ENCODE measurements at regions not wholly inside any gene's neighbourhood (a gene's known extent, or its start where the extent isn't known, plus 50 kb on each side); places are given as distances from the start of the nearest gene placed in this dataset.
"Not testable (repeated sequence)": the region's sequence is repeated elsewhere in the genome, so short reads cannot be mapped to it uniquely, and the experiment has no call there.

DNA sequence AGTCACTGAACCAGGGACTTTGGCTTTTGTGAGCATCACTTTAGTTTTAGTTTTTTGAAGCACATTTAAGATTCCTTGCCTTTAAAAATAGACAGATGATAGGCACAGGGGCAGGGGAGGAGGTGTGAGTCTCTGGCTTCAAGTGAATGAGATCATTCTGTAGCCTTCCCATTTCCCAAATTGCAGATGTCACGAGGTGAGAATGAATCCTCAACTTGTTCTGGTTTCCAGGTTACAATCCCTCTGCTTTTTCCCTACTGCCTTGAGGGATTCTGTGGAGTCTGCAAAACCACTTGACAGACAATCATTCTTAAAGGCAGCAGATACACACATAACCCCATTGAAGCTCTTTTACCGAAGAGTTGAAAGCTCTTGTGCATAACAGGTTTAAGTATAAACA, 332.4 kb downstream of the DMAC1 start:
- no peak for DNase-seq (ENCODE audit: low spot score)

DNA sequence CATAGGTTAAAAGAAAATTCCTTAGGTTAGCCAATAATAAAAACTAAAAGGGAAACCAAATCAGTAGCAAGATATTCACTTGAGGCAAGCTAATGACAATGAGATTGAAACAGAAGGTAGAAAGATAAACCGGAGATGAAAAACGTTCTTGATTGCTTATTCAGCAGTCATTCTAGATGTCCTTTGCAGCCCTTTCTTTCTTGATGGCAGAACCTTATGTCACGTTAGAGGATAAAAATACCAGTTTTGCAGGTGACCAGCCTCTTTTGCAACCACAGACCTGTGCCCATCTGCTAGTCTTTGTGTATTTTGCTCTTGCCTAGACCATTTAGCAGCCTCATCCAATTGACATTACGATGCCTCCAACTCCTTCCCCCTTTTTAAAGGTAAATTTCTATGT, 337.8 kb downstream of the DMAC1 start:
- DNase-seq (ENCODE audit: low spot score), result no peak

DNA sequence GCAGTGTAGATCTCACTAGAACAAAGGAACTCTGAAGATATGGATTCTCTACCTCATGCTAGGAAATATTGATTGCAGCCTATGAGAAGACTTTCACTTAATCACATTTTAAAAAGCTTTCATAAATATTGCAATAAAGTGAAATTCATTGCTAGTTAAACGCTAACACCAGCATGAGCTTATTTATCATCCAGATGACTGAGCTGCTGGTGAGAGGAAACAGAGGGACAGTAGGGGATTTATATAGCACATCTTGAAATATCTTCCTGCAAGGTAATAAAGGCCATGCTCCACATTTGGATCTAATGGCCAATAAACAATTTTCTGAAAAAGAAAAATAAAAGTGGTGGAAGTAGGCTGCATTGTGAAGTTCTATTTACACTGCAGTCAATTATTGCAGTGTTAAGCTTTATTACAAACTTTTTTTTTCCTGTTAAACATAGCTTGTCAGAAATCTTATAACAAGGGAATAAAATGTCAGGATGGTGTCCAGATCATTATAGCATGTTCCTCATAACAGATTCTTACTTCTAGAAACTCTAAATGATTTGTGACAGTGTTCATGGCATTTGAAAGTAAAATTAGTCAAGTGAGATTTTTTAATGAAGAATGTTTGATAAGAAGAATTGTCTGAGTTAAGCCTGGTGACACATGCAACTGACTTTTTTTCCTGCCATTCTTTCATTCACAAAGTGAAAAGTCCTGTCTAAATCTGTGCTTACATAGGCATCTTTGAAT, 342.6 kb downstream of the DMAC1 start:
- DNase-seq (ENCODE audit: low spot score), result no peak

DNA sequence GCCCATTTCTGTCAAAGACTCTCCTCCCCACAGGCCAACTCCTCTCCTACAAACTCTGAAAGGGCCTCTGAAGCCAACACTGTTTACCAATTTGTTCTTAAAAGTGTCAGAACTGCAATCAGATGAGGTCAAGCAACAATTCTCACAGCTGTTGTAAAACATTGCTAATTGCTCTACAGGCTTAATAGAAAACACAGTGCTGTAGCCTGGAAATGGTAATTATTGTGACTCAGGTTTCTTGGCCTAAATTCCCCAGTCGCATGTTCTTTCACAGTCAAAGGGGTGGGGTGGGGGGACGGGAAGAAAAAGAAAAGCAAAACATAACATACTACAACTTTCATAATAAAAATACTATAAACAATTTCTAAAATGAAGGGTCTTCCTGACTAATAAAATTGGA, 343.2 kb downstream of the DMAC1 start:
- DNase-seq (ENCODE audit: low spot score), result no peak

DNA sequence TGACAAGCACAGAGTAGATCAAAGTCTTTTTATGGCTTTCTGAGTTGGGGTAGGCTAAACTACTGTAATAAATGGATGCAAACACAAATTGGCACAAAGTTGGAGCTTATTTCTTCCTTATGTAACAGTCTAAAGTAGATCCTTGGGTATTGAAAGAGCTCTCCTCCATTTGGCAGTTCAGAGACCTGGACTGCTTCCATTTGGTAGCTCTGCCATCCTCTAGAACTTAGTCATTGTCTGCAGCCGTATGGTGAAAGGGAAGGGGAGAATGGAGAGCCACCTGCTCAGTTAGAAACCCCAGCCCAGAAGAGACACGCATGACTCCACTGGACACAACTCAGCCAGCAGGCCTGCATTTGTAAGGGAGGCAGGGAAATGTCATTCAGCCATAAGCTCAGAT, 345.0 kb downstream of the DMAC1 start:
- DNase-seq (ENCODE audit: low spot score), result no peak

DNA sequence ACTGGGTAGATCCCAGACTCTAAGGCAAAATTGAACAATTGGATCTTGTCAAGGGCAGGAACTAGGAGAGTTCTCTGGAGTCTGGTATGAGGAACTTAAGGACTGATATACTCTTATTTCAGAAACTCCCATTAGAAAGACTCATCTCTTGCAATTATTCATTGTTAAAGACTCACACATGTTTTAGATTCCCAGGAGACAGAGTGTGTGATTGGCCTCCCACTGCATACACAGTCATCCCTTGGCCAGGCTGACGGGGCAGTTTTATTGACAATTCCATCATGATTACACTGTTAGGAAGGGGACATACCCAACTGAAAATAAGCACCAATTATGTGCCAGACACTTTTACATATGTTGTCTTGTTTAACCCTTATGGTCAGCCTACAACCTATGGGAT, 347.2 kb downstream of the DMAC1 start:
- no peak for DNase-seq (ENCODE audit: low spot score)

DNA sequence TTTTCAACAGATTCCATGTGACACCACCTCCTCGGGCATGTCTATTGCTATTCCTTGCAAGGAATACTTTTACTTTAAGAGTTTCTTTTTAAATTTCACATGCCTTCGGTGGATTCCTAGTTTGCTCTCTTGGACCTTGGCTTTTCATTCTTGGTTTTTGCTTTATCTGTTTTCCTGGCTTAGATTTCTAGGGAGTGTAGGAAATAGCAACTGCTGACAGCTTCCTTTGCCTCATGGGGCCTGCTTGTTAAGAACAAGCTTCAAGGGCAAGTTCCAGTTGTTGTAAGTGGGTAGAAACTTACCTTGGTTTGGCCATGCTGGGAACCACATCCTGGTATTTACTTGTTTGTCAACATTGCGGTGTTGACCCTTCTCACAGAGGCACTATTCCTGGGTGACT, 348.5 kb downstream of the DMAC1 start:
- DNase-seq (ENCODE audit: low spot score), result no peak

DNA sequence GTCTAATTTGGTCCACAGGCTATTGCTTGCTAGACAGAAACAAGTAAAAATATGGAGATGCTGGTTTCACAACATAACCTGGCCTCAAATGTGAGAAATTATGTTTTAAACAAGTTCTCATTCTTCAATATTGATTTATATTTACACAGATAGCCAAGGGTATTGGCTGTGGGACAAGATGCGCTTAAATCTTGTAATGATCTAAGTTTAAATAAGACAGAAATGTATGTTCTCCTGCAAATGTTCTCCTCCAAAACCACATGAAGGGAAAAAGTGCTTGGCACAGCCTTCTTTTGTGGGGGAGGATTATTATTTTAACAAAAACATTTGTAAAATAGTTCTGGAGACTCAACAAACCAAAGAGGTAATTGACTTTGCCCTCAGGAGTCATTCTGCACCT, 356.0 kb downstream of the DMAC1 start:
- no peak for DNase-seq (ENCODE audit: low spot score)

DNA sequence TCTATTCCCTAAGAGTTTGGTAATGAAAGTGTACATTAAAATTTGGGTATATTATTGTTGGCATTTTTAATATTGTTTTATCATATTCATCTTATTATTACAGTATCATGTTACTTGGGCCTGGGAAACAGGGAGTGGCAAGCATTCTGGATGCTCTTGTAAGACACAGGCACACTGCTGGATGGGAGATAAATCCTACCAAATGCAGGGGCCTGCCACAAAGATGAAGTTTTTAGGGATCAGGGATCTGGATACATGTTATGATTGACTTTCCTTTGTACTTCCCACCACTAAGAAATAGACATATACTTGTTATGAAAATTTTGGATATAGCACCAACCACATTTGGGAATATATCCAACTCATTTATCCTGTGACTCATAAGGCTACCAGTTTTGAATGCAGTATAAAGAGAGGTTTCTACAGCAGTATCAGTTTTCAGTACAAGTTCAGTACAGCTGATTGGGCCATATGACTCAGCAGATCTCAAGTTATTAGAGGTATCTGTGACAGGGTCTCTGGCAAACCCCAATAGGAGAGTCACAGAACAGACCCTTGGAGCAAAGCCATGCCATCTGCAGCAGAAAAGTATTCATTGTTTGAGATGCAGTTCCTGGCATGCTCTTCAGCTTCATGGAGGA, 360.1 kb downstream of the DMAC1 start:
- no peak for DNase-seq (ENCODE audit: low spot score)

DNA sequence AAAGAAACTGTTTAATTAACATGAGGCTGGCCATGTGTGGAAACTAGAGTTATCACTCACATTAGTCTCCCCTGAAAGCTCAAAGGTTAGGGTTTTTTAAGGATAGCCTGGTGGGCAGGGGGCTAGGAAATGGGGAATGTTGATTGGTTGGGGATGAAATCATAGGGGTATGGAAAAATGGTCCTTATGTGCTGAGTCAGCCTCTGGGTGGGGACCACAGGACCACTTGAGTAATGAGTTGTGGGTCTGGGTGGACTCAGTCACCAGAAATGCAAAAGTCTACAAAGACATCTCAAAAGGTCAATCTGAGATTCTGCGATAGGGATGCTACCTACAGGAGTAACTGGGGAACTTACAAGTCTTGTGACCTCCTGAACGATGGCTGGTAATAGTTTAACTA, 362.8 kb downstream of the DMAC1 start:
- no peak for DNase-seq (ENCODE audit: low spot score)

DNA sequence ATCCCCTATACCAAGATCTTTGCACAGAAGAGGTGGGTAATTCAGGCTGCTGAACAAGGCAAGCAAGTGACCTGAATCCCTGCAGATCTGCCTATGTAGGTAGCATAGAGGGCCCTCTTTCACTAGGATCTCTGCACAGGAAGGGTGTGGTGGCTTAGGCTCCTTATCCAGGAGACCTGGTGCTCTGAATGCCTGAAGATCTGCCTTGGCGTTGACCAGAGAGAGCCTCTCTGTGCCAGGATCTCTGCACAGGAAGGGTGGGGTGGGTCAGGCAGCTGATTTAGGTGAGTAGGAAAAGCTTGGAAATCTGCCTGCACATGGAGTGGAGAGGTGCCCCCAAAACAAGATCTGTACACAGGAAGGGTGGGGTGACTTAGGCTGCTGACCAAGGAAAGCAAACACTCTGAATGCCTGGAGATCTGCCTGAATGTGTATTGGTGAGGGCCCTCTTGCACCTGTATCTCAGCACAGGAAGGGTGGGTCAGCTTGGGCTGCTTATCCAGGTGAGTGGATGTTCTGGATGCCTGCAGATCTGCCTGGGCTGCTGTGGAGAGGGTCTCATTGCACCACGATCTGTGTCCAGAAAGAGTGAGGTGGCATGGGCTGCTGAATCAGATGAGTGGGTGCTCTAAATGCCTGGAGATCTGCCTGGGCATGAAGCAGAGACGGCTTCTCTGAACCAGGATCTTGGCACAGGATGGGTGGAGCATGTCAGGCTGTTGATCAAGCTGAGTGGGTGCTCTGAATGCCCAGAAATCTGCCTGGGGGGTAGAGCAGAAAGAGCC, 365.9 kb downstream of the DMAC1 start:
- no peak for DNase-seq (ENCODE audit: low spot score)

DNA sequence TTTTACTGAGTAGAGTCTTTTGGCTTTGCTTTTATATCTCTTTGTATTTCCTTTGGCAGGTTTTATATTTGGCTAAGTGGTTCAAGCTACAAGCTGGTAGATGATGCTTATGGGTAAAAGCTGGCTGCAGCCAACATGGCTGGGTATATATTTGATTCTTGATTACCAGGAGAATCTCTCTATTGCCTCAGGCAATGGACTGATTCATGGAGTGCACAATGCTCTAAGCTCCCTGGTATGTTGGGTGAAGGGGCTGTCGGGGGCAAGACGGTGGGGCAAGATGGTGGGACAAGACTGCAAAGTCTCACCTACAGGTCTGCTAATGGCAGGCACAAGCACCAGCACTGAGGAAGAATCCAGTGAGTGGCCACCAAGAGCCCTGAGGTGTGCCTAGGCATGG, 366.6 kb downstream of the DMAC1 start:
- no peak for DNase-seq (ENCODE audit: low spot score)

DNA sequence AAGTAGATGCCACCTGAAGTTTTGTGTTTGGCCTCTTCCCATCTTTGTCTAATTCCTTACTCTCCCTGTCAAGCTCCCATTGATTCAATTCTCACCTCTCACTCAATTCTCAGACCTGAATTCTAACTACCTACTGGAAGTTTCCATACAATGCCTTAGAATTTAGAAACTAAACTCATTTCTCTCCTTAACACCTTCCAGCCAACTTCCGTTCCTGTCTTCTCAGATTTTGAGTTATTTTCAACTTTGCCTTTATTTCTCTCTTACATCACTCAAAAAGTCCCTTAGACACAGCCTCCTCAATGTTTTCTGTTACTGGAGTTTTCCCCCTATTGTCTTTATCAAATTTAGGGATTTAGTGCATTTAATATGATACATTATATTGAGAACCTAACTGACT, 382.2 kb downstream of the DMAC1 start:
- not testable (repeated sequence) for DNase-seq (ENCODE audit: low spot score)

DNA sequence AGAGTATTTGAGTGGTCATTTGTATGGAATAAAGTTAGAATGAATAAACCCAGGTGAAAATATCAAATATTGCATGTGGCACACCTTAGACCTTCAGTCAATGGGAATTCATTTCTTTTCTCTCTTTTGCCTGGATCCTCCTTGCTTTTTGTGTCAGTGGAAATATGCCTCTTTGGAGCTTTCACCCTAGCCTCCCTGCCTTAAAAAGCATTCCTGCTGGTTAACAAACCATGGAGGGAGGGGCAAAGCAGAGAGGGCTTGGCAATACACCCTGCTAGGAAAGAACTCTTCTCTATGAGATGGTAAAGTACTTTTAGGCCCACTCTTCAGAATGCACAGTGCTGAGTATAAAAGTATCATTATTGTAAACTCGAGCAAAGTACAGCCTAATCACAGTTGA, 383.7 kb downstream of the DMAC1 start:
- DNase-seq (ENCODE audit: low spot score), result no peak

DNA sequence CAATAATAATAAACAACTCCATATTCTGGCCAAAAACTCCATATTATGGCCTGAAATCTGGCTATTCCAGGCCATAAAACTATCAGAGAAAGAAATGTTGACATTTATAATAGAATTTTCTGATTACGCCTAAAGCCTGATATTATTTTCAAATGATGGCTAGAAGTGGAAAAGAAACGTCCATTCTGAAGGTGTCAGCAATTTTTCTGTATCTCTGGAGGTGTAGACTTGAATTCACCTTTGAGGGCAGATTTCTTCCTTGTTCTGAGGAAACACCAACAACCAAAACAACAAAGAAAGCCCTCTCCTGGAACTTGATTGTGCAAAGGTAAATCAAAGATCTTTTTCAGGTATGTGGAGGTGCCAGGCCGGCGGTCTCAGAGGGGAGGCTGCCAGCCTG, 390.7 kb downstream of the DMAC1 start:
- no peak for DNase-seq (ENCODE audit: low spot score)

DNA sequence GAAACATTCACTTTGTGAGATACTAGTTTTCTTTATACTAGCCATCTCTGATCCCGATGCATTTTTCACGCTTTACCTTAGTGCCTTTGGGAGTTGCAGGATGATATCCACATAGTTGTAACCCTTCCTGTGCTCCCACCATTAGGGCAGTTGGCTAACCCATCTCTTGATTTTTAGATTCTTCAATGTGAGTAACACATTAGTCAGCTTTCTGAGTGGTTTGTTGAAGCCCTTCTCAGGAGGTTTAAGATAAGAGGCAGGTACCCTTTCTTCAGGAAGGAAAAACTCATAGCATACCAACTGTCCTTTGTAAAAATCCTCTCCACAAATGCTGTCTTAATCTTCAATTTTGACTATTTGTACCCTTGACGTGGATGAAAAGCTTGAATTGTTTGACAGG, 392.3 kb downstream of the DMAC1 start:
- no peak for DNase-seq (ENCODE audit: low spot score)

DNA sequence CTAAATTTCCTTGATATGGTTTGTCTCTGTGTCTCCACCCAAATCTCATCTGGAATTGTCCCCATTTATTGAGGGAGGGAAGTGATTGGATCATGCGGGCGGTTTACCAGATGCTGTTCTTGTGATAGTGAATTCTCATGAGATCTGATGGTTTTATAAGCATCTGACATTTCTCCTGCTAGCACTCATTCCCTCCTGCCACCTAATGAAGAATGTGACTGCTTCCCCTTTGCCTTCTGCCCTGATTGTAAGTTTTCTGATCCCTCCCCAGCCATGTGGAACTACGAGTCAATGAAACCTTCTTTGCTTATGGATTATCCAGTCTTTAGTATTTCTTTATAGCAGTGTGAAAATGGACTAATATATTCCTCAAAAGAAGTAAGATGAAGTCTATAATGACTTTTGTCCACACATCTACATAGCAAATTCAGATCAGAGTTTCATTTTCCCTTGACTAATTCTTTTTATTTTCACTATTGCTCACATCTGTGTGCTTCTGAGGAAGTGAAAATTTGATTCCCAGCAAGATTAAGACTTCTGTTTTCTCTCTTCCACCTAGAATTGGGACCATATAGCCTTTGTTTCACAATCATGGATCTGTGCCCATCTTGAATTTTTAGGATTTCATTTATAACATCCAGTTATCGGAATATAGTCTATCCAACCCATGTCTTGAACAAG, 393.5 kb downstream of the DMAC1 start:
- DNase-seq (ENCODE audit: low spot score), result no peak

DNA sequence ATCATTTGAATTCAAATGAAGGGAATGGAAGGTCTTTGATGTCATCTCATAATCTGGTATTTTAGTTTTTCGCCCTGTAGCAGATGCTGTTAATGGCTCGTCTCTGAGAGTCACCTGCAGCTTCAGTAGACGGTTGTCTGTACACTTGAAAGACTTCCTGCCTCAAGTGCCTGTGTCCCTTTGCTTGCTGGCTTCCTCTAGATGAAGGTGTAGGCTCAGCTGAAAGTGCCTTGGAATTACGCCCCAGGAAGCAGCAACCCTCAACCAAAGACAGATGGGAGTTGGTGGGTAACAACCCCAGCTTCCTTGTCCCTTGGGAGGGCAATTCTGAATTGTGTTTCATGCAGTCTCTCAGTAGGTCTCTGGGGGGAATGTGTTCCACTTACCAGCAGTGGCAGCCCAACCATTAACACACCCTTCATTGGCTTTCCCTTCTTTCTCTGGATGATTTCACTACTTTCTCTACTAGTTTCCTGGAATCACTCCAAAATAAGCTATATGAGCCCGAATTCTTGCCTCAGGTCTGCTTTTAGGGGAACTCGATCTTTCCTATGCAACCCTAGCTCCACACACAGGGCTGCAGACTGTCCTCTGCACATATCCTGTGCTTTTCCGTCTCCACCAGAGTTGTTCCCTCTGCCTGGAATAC, 395.6 kb downstream of the DMAC1 start:
- no peak for DNase-seq (ENCODE audit: low spot score)

DNA sequence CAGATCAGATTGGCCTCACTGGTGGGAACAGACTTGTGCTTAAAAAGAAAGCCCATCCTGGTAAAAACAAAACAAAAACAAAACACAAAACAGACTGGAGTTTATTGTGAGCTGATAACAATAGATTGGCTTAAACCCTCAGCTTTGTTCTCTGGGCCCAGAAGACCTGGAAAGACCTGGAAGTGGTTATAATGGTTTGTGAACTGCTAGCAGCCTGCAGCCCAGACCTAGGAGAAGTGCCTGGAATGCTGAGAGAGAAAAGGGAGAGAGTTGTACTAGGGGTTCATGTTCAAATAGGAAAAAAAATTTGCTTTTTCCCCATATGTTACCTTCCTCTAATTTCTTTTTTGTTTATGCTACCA, 396.6 kb downstream of the DMAC1 start:
- DNase-seq (ENCODE audit: low spot score), result no peak

DNA sequence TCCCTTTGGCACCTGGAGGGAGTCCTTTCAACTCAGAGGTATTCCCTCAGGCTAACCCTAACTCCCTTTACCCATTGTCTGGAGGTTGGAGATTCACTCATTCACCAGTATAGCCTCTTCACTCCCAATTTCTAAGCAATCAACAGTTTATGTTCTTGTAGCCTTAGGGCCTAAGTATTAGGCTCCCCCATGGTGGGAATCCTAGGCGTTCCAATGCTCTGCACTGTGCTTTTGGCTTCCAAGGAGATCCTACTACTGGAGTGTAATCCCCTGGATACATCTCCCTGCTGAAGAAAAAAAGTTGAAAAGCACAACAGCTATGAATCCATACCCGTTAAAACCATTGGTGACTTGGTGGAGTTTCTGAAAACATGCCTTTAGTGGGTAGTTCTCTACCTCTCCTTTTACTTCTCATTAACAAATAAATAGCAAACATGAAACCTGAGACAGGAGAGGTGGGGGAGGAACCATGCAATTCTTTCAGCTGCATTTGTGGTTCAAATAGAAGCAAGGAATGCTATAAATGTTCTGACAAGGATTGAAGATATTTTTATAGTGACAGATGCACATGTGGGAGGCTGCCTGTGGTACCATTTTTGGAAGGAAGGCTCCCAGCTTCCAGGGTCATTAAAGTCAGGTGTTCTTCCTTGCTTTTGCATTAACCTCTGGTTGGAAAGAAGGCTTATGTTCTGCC, 397.1 kb downstream of the DMAC1 start:
- no peak for DNase-seq (ENCODE audit: low spot score)

DNA sequence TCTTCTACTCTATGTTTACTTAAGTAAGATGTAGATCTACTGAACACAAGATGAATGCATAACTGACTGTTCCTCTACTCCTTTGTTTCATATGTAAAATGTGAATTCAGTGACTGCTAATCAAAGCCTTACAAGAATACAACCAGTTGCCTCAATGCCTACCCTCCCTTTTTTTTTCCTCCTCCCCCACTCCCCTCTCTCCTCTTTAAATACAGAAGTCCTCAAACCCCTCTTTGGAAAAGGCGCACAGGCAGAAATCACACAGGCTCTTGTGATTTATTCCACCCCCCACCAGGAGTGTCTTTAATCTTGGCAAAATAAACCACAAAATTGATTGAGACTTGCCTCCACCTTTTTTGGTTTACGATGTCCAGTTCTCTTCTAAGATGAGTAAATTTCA, 398.5 kb downstream of the DMAC1 start:
- no peak for DNase-seq (ENCODE audit: low spot score)

Measured in LoVo (cell line).